PFSK-1 (cell line): ENCODE measurements at regions not wholly inside any gene's neighbourhood (a gene's known extent, or its start where the extent isn't known, plus 50 kb on each side); places are given as distances from the start of the nearest gene placed in this dataset.

Experiments
- FOXP2 ChIP-seq: optimal IDR thresholded peaks from 2 replicates; pipeline ENCODE3; 2011; ENCODE audit warnings: borderline replicate concordance, control low read depth, inconsistent platforms; ENCODE audit not compliant: insufficient read depth; ENCODE audit errors: extremely low read length, extremely low read depth
- POLR2AphosphoS5 ChIP-seq: IDR thresholded peaks from 2 replicates; pipeline ENCODE4 v1.6.1; 2012; ENCODE audit warnings: low read depth, mild to moderate bottlenecking, control low read depth, low read length, moderate library complexity
- SIN3A ChIP-seq: IDR thresholded peaks from 2 replicates; pipeline ENCODE4 v1.6.1; 2012; ENCODE audit warnings: mild to moderate bottlenecking, low read length, moderate library complexity, borderline replicate concordance; ENCODE audit not compliant: insufficient read depth
- TAF1 ChIP-seq: IDR thresholded peaks from 2 replicates; pipeline ENCODE4 v1.6.1; 2012; ENCODE audit warnings: low read length, control low read depth, borderline replicate concordance; ENCODE audit not compliant: insufficient read depth
- TF ChIP-seq, protein P1 (sequence below), 2 experiments: IDR thresholded peaks; 2 replicates each; pipeline versions ENCODE4 v1.6.1 to v1.8.0; 2011 to 2012; ENCODE audit warnings: low read depth in 2 of 2, low read length in 2 of 2, control low read depth in 1 of 2, inconsistent platforms in 1 of 2, mild to moderate bottlenecking in 1 of 2, moderate library complexity in 1 of 2; ENCODE audit not compliant: insufficient read depth in 1 of 2

DNA sequence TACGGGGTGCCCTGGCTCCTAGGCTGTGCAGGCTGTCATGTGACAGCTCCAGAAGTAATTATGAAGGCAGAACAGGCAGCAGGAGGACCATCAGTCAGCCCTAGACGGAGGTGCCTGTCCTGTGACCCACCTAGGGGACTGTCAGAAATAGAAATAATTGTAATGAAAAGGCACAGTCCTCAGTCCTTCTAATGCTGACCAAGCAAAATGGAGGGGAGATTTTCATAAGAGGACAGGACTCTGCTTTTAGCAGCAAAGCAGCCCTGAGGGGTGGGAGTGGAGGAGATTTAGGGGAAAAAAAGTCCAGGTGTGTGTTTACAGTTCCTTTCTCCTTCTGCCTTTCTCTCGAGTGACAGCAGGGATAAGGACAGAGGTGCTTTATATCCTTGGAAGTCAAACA lies 108.3 kb upstream of the KIRREL3 start:
- TF ChIP-seq POLR2AphosphoS5: no peak
- no peak for TF ChIP-seq SIN3A
- no peak for TF ChIP-seq FOXP2
- TF ChIP-seq, protein P1, sequence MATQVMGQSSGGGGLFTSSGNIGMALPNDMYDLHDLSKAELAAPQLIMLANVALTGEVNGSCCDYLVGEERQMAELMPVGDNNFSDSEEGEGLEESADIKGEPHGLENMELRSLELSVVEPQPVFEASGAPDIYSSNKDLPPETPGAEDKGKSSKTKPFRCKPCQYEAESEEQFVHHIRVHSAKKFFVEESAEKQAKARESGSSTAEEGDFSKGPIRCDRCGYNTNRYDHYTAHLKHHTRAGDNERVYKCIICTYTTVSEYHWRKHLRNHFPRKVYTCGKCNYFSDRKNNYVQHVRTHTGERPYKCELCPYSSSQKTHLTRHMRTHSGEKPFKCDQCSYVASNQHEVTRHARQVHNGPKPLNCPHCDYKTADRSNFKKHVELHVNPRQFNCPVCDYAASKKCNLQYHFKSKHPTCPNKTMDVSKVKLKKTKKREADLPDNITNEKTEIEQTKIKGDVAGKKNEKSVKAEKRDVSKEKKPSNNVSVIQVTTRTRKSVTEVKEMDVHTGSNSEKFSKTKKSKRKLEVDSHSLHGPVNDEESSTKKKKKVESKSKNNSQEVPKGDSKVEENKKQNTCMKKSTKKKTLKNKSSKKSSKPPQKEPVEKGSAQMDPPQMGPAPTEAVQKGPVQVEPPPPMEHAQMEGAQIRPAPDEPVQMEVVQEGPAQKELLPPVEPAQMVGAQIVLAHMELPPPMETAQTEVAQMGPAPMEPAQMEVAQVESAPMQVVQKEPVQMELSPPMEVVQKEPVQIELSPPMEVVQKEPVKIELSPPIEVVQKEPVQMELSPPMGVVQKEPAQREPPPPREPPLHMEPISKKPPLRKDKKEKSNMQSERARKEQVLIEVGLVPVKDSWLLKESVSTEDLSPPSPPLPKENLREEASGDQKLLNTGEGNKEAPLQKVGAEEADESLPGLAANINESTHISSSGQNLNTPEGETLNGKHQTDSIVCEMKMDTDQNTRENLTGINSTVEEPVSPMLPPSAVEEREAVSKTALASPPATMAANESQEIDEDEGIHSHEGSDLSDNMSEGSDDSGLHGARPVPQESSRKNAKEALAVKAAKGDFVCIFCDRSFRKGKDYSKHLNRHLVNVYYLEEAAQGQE (IDR thresholded peaks at IDR 0.05; ENCODE audit: insufficient read depth in 1 of 2, low read depth in 2 of 2, low read length in 2 of 2): no peak
- no peak for TF ChIP-seq TAF1

DNA sequence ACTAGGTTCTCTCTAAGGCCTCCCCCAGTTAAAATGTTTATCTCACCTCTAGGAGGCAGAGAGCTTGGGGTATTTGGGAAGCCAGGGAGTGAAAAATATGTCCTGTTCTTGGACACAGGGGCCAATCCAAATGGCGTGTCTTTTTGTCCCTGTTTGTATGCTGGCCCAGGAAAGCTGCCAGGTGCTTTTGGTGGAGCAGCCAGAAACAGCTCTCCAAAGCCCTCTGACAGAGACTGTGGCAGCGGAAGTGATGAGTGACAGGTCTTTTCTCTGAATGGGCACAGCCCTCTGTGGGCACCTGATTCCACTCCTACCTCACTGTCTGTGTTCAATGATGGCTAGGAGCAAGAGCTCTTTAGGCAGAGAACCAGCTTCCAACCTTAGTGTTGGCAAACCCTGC lies 106.4 kb upstream of the KIRREL3 start:
- TF ChIP-seq, protein P1 (IDR thresholded peaks at IDR 0.05; ENCODE audit: insufficient read depth in 1 of 2, low read depth in 2 of 2, low read length in 2 of 2): no peak
- TF ChIP-seq POLR2AphosphoS5 (no peak), TAF1 (no peak), FOXP2 (no peak), SIN3A (no peak)

DNA sequence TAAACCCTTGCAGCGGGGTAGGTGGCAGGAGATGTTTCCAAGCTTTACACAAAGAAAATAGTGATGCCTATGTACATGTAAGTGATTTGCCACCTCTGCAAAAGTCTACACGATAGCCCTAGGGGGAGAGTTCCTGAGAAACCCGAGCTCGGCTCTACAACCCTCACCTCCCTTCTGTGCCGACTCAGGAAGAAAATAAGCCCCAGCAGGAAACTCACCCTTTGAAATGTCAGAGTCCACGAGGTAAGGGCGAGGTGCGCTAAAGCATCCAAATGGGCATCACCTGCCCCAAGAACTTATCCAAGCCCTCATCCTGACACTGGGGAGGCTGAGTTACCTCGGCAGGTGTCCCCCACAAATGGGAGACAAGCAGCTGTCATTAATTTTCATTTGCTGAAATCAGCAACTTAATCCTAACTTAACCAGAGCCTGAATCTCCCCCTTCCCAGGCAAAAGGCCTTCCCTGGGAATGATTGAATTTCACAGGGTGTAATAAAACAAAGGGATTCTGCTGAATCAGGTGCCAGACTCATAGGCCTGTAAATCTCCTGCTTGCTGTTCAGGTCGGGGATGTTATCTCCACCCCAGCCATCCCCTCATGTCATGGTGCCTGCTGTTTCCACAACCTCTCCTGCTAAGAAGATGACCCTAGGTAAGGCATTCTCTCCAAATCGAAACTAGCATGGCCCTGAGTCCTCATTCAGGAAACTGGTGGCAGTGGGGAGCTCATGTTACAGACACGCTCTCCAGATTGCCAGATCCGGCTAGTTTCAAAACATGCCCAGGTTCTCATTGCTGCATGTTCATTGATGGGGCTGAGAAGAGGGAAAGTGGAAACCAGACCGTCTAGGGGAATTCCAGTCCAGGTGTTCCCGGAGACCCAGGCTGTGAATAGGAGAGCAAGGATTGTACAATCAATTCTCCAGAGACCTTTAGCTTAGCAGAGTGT lies 105.3 kb upstream of the KIRREL3 start:
- TF ChIP-seq, protein P1 (IDR thresholded peaks at IDR 0.05; ENCODE audit: insufficient read depth in 1 of 2, low read depth in 2 of 2, low read length in 2 of 2): no peak
- no peak for TF ChIP-seq FOXP2
- TF ChIP-seq SIN3A: no peak
- no peak for TF ChIP-seq POLR2AphosphoS5
- no peak for TF ChIP-seq TAF1

DNA sequence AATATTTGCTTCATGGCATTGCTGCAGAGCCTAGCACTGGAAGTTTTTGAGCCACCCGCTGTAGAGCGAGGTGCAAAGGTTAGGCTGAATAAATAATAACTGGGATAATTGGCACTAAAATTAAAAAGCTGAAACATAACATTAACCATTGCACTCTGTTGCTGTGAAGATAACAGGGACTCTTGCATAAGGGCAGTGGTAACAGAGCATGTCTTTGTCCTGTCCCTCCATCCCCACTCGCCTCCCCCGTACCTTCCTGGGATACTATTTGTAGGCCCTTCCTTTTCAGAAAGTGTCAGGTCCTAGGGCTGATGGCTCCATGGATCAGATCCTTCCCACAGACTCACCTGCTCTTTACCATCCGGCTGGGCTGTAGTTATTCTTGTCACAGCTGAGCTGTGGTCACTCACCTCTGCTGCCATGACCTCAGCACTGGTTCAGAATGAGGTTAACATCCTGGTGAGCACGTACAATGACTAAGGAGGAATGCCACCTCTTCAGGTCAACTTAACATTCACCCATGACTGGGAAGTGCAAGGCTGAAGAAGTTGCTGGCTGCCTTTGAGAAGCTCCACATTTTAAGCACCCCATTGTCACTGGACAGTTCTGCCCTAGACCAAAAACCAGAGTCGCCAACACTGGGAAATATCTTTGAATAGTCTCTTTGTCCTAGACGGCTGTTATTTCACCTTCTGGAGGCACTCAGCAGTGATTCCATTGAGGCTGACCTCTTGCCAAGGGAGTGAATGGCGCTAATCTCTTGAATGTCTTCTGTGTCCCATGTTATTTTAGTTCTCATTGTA lies 103.2 kb upstream of the KIRREL3 start:
- TF ChIP-seq TAF1: no peak
- TF ChIP-seq, protein P1 (IDR thresholded peaks at IDR 0.05; ENCODE audit: insufficient read depth in 1 of 2, low read depth in 2 of 2, low read length in 2 of 2): peak in 1 of 2 experiments; percentile 63; a peak in 1 of 4 replicates
- TF ChIP-seq SIN3A: no peak
- TF ChIP-seq FOXP2: no peak
- TF ChIP-seq POLR2AphosphoS5: no peak
